ENCODE measurements at regions not wholly inside any gene's neighbourhood (a gene's known extent, or its start where the extent isn't known, plus 50 kb on each side); places are given as distances from the start of the nearest gene placed in this dataset.
A peak's percentile ranks its signal among the peaks of the same experiment; 100 is the strongest.

DNA sequence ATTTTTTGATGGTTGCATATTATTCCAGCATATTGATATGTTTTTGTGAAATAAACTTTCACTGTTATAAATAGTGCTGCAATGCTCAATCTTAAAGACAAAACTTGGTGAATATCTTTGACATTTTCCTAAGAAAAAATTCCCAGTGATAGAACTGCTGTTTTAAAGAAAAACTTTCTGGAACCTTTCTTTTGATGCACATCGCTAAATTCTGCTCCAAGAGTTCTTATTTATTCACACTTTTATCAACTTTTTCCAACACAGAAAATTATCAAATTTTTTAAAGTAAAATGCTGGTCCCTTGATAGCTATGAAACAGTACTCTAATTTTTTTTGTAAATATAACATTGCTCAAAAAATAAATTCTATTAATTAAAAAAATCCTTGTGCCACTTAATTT, 196.6 kb downstream of the HS3ST3A1 start:
- DNase-seq: no peak

DNA sequence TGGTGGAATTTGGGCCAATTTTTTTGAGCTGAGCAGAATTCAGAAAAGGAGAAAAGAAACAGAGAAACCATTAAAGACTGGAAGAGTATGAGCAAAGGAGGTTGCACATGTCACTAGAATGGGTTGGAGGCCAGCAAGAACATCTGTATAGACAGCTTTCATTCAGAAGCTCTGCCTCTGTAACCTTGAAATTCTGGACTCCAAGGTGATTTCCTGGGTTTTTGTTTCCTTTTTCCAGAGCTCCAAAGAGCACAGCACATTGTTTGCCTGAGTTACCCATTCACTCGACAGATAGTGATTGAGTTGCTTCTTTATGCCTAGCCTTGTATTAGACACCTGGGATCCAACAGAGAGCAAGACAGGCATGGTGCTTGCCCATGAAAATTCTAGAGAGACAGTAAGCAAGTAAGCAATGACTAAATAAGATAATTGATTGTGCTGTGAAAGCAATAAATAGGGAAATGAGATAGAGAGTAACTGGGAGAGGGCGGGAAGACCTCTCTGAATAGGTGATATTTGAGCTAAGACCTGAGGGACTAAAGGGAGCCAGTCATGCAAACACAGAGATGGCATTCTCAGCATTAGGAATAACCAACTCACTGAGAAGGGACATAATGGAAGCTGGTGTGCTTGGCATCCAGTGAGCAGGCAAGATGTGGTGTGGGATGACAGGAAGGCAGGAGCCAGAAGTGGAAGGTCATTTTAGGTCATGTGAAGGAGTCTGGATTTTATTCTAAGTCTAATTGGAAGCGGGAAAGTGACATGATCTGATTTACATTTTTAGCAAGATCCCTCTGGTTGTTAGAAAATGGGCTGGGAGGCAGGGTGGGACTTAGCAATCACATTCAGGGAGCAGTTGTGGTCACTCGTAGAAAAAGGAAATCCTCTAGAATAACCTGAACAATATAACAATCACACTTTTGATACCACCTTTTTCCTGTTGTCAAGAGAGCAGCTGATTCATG, 197.5 kb downstream of the HS3ST3A1 start:
- no peak for DNase-seq

DNA sequence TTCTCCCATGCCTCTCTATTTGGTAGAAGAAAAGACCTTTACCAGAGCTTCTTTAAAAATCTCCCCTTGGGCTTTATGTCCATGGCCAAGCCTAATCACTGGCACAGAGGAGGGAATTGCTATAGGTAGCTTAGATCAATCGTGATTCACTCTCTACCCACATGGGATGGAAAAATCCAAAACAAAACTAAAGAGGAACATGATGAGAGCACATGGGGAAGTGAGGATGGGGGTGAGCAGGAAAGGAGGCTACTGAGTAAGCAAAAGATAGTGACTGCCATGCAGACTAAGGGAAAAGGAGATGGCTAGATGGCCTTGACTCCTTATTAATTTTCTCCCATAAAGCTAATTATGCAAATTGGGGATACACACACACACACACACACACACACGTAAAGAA, 201.2 kb downstream of the HS3ST3A1 start:
- peak; percentile 38 to 74 (median 62) for DNase-seq

DNA sequence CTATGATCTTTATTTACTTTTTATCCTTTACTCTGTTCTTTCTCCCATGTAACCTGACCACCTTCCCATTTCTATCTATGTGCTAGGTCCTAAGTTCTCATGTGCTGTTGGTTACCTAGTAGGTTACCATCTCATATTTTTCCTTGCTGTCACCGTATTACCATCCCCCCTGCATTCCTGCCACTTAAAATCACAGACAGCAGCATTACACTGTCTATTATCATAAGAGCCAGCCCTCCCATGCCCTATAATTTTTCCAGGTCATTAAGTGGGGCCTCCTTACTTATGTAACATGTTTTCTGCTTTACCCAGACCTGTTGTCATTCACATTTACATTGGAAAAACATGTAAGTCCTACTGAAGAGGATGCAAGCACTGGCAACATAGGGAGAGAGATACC, 202.9 kb downstream of the HS3ST3A1 start:
- no peak for DNase-seq

DNA sequence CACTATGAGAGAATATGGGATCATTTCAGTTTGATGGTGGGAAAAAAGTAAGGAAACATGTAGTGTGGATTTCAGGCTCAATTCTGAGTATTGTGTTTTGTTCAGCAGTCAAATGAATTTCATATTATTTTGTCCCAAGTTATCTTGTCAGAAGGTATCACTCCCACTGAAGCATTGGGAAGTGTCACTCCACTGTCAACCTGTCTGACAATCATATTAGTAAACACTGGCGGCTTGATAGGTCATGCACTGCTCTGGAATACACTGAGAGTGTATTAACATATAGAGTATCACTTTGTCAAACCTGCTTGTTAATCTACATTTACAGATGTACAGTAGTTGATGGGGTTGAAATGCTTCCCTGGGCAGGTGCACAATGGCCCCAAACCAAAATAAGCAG, 203.6 kb downstream of the HS3ST3A1 start:
- no peak for DNase-seq

DNA sequence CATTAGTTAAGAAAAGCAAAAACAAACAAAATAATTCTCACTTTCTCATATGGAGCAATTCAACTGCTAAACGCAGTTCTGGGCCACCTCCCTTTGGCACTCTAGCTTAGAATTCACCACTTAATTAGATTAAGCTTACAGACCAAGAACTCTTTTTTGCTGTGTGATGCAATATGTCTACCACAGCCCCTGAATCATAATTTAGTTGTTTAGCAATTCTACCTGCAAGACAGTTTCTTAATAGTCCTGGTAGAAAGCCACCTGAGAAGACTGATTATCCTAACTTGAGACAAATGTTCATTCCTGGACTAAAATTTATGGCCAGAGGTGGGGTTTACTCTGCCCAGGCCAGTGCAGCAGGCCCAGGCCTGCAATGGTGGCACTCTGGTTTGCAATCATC, 205.9 kb downstream of the HS3ST3A1 start:
- DNase-seq: no peak

DNA sequence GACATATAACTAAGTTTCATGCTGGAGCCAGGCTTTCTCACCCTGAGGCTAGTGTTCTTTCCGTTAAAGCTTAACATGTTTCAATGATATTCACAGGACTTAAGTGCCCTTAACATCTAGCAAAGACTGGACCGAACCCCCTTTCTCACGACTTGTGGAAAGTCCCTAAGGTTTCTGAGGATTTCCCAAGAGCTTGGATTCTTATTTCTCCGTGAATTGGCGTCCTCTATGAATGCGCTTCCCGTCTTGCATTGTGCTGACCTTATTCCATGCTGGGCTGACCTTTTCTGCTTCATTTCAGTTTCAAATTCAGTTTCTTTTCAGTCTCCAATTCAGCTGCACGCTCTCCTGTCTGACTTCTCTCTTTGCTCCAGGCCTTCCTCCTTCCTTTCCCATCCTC, 206.4 kb downstream of the HS3ST3A1 start:
- DNase-seq: peak in 1 of 4 experiments; percentile 8

DNA sequence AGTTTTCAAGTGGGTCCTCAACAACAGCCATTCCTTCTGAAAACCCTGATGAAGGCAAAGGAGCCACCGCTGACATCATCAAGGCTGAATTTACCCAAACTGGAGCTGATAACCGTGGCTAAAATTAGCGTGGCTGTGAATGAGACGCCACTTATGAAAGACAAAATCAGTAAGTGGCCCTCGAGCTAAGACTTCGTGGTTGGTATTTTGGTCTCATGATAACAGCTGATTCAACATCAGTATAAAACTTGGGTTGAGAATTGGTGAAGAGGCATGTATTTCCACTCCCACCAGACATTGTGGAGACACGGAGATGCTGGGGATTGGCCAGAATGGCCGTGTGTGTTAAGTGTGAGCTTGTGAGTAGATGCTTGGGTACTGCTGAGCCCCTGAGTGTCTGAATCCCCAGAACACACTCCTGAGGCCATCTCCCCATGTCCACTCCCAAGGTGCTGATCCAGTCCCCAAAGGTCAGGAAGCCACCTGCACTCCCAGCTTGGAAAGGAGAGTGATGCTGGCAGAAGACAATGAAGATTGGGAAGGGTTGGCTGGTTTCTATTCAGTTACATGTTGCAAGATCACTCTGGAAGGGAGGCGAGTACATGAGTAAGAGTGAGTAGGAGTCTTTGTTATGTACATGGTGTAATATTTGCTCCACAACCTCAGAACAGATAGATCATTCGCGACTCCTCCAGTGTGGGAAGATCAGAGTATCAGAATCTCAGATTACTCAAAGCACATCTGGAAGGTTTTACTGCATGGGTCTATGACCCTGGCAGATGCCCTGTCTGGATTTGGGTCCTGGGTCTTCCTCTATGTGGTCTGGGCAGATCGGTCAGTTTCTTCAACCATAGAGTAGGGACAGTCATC, 207.7 kb downstream of the HS3ST3A1 start:
- peak in 3 of 4 experiments; percentile 9 to 53 (median 43) for DNase-seq

DNA sequence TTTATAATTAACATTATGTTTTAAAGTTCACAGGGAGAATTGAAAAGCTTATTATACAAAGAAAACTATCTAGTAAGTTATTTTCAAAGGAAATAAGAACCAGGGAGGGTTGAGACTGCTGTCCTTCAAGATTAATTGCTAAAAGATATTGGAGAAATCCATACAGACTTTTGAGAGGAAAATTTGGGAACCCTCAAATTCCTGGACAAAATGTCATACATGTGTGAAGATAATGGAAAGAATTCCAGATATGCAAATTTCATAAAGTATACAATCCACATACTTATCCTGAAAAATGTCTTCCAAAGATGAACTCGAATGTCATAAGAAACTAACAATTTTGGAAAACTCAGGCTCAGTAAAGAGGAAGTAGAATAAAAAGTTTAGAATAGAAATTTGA, 213.8 kb downstream of the HS3ST3A1 start:
- no peak for DNase-seq

DNA sequence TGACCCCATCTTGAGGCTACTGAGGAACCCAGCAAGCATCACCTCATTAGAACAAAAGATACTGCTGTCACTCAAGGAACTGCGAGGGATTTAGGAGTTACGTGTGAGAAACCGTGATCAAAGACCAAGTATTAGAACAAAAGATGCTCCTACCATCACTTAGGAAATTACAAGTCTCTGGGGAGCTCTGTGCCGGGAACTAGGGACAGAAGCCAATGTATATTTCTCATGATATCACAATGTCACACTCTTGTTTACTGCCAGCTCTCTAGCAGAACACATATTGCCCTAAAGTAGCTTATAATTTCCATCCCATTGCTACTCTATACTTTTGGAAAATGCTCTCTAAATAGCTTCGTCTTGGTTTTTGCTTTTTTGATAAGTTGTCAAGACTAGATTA, 214.5 kb downstream of the HS3ST3A1 start:
- no peak for DNase-seq

DNA sequence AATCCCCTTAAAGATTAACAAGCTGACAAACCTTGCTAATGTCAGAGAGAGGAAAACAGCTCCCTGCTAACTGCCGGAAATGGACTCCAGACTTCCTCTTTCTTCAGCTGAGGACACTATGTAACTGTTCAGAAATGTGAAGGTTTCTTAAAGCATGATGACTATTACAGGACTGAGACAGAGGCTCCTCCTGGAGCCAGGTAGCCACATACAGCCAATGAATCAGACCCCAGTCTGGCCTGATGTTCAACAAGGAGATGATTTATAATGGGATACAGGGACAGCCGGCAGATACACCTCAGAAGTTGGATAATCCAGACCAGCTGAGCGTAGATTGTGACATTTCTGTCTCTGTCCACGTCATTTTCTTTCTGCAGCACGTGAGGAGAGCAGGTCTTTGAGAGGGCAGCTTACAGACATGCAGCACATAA, 216.2 kb downstream of the HS3ST3A1 start:
- peak; percentile 43 to 74 (median 63) for DNase-seq

DNA sequence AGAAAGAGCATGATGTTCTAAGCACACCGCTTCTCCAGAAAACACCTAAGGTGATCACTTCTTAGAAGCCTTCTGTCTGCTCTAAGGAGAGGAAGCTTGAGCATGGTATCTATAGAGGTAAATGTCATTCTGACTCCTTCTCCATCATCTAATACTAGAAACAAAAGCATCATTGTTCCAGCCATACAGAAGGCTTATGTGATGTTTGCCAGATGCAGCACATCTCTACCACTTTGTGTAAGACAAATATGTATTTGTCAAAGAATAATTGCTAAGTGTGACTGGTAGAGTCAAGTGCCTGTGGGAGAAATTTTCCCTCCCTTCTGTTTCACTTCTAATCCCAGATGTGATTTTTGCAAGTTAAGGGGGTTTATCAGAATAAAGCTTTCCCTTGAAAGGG, 217.1 kb downstream of the HS3ST3A1 start:
- DNase-seq: no peak

DNA sequence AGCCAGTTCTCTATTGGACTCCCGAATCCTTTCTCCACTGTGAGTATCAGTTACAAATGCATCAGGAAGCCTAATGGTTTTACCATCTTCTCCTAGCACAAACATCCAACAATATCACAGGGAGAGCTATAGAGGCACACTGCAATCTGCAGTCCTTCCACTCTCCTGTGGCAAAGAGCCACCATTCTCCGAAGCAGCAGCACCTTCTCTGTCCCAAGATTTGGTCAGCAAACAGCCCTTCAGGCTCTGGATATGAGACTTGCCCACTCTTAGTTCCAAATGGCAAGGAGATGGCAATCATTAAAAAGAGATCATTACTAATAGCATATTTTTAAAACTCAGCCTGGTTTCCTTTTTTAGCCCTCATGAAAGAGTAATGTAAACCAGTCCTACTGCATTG, 223.4 kb downstream of the HS3ST3A1 start:
- no peak for DNase-seq

DNA sequence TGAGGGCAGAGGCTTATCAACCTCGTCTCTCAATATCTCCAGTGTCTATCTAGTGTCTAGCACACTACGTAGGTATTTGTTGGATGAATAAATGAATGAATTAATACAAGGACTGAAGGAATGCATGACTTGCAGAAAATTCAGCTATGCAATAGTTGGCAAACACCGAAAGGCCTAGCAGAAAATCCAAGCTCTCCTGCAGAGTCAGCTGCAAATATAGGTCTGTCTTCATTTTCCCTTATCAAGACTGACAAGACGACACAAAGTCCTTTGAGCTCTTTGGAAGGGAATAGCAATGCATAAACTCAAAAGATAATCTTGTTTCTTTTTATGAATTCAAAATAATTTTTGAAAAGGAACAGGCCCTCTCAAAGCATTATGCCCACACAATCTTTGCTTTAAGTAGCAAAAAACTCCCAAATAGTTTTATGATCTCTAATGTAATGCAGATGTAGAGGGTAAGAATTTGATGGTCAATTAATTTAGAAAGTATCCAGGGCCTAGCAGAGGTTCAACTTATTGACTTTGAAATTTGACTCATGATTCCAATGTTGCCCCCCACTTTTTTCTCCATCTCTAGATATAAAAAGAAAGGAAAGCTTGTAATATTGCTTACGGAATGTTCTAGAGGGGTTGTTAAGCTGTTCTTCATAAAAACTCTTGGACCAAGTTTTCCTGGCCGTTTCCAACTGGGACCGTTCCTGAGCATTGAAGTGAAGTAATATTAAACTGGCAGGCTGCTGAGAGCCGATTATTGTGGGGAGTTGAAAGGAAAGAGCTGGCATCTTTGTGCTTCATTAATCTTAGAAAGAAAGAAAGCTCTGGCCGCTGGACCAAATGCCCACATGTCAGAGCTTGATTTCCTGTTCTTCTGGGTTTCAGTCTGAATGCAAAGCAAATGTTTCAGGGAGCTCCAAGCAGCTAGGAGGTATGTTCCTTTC, 227.3 kb downstream of the HS3ST3A1 start:
- DNase-seq: no peak

DNA sequence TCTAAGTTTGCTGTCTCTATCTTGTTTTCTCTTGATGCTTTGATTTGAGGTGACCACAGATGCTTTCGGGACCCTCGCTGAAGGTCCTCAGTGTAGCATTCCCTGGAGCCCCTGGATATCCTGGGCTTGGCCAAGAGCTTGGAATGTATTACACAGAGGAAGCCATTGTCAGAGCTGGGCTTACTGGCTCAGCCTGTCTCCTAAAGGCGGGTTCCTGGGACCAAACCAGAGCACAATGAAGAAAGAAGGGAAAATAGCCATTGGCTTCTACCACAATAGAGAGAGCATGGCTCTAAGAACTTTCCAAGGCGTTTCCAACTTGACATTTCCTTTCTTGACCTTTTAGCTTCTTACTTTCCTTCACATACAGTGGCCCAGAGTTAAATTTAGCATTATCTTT, 229.3 kb downstream of the HS3ST3A1 start:
- DNase-seq: no peak

DNA sequence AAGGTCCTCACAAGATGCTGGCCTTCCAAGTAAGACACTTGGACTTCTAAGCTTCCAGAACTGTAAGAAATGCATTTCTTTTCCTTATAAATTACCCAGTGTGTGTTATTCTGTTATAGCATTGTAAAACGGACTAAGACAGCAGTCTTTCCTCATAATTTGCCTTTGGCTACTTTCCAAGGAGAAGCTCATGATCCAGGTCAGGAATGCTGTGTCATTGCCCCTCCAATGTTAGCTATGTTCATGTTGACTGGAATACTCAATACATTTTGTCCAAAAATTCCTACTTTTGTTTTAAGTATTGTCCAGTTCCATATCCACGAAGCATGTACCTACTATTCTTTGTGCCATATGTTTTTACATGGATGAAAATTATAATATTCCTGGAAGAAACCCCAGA, 234.6 kb downstream of the HS3ST3A1 start:
- no peak for DNase-seq

DNA sequence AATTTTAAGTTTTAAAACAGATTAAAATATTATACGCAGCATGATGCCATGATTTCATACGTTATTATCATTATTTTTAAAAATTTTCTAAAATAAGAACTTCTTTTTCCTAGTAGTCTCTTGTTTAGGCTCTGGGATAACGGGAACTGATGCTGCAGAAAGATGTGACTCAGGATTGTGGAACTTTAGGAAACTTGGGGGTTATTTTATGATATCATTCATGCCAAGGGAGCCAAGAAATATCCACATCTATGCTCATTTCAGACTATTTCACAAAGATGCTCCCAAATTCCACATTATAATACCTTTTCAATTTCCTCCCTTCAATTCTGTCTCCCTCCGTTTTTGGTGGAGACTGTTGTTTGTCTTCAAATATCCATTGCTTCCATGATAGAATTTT, 236.4 kb downstream of the HS3ST3A1 start:
- DNase-seq: no peak

DNA sequence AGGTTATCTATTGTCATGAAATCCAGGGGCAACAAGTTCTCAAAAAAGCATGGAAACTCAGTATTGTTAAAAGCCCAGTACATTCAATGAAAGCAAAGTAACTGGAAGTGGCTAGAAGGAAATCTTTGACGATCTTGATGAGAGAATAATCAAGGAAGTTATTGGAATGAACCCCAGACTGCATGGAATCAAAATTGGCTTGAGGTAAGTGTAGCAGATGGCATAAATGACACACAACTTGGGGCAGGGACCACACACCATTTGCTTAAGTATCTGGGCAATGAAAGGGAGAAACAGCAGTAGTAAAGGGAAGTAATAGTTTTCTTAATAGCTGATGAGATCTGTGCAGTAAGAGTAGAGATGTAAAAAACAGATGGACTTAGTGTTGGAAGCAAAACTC, 238.0 kb downstream of the HS3ST3A1 start:
- DNase-seq: no peak

DNA sequence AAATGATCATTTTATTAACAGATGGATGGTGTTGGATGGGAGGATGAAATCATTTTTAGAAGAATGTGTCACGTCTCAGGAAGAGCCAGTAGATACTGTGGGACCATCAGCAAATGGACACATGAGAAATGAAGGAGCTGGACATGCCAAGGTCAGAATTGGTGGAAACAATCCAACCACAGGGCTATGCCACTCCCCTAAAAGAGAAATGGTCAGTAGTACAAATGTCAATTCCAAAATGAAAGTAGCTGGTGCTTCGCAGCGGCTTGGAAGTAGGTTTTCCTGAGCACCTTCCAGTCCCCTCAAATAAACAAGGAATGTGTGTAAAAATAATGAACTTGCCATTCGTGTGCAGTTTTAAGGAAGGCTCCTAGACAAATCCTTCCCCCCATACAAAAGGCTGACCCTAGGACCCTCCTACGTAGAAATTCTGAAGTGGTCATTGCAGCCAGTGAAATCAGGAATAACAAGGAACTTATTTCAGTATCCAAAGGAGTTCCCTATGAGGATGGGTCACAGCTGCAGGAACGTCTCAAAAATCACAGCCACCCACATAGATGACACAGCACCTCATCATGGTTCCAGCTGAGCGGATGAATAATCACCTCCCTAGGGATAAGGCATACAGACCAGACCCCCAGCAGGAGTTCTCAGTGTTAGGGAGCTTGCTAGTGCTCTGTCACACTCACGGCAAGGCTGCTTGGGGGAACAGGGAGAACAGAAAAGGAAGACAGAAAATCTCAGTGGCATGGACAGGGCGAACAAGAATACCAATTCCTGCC, 239.2 kb downstream of the HS3ST3A1 start:
- no peak for DNase-seq

DNA sequence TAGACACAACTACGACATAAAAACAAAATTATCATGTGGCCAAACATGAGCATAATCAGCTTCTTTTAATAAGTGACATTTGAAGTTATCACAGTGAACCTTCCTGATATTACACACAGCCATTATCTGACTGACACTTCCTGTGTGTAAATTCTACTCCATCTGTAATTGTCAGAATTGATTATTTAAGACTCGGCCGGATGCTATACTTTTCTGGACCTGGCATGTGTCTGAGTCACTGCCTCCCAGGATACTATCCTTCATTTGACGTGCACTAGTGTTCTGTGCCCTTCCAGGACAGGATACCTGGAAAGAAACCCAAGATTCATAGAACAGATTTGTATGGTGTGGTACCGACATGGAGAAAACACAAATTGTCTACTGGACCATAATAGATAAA, 242.0 kb downstream of the HS3ST3A1 start:
- DNase-seq: no peak

DNA sequence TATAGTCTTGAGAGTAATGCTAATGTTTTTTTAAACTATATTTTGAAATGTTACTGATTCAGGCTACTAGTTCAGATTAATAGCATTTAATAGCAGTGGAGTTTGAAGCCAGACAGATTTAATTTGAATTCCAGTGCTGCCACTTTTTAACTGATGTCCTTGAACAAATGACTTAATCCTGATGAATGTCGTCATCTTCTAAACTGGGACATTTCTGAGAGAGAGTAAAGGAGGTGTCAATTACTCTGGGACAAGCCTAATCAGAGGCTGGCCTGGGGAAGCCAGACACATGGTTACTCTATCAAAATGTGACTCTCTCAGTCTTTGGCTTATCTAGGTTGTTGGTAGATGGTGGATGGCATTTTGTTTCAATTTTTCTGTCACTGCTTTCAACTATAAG, 246.7 kb downstream of the HS3ST3A1 start:
- DNase-seq: no peak

DNA sequence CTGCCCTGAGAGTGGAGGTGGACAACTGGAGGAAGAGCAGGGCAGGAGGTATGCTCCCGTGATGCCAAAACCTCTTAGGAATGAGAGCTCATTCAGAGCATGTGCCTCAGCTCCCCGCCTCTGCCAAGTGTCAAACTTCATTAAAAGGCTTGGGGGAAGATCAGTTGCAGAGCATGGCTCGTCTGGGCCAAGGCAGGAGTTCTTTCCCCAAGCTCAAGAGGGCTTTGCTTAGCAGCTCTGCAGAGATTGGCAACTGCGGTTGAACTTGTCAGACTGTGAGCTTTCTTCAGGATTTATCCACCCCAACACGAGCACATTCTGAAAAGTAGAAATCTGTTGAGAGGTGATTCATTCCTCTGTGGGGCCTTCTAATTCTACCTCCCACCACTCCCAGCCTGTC, 248.1 kb downstream of the HS3ST3A1 start:
- DNase-seq: no peak

Data from suppressor macrophage (primary cell).